Testis (tissue), 2 donors: ENCODE measurements at regions not wholly inside any gene's neighbourhood (a gene's known extent, or its start where the extent isn't known, plus 50 kb on each side); places are given as distances from the start of the nearest gene placed in this dataset.

Experiments
- POLR2A ChIP-seq: fragments of 450-650 bp; IDR thresholded peaks from one replicate; pipeline ENCODE4 v1.6.1; 2017; ENCODE audit warnings: antibody characterized with exemption, mild to moderate bottlenecking, moderate library complexity
- TF ChIP-seq, protein P1 (sequence below), 3 experiments: fragments of 450-650 bp in 2 of 3; fragments of 200-600 bp in 1 of 3; sonication (generic) in 1 of 3; IDR thresholded peaks; one replicate each; pipeline ENCODE4 v1.5.1; 2016 to 2019; ENCODE audit warnings: antibody characterized with exemption in 3 of 3, mild to moderate bottlenecking in 2 of 3, moderate library complexity in 1 of 3

DNA sequence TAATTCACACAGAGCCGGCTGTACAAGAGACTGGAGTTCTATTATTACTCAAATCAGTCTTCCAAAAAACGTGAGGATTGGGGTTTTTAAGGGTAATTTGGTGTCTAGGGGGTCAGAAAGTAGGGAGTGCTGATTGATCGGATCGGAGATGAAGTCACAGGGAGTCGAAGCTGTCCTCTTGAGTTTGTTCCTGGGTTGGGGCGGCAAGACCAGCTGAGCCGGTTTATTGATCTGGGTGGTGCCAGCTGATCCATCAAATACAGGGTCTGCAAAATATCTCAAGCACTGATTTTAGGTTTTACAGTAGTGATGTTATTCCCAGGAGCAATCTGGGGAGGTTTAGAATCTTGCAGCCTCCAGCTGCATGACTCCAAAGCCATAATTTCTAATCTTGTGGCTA lies 262.7 kb downstream of the KCNRG start:
- TF ChIP-seq, protein P1, sequence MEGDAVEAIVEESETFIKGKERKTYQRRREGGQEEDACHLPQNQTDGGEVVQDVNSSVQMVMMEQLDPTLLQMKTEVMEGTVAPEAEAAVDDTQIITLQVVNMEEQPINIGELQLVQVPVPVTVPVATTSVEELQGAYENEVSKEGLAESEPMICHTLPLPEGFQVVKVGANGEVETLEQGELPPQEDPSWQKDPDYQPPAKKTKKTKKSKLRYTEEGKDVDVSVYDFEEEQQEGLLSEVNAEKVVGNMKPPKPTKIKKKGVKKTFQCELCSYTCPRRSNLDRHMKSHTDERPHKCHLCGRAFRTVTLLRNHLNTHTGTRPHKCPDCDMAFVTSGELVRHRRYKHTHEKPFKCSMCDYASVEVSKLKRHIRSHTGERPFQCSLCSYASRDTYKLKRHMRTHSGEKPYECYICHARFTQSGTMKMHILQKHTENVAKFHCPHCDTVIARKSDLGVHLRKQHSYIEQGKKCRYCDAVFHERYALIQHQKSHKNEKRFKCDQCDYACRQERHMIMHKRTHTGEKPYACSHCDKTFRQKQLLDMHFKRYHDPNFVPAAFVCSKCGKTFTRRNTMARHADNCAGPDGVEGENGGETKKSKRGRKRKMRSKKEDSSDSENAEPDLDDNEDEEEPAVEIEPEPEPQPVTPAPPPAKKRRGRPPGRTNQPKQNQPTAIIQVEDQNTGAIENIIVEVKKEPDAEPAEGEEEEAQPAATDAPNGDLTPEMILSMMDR (IDR thresholded peaks at IDR 0.05), result no peak
- TF ChIP-seq POLR2A, result no peak
